OCI-LY1 (cell line): ENCODE measurements at regions not wholly inside any gene's neighbourhood (a gene's known extent, or its start where the extent isn't known, plus 50 kb on each side); places are given as distances from the start of the nearest gene placed in this dataset.

Experiments used
- H2AFZ ChIP-seq: fragments of 200-600 bp; sonication (generic), shearing (Covaris generic); 2 replicates; pipeline ENCODE4 v1.6.0; 2014; ENCODE audit warnings: antibody characterized with exemption, mild to moderate bottlenecking, low read length
- H3F3A ChIP-seq: fragments of 200-600 bp; sonication (generic), shearing (Covaris generic); 2 replicates; pipeline ENCODE4 v1.6.0; 2014; ENCODE audit warnings: mild to moderate bottlenecking, antibody characterized with exemption, low read length, moderate library complexity; ENCODE audit not compliant: insufficient read depth
- H3K27ac ChIP-seq: fragments of 200-600 bp; sonication (generic); 2 replicates; pipeline ENCODE4 v1.5.1; 2014; ENCODE audit warnings: low read length, mixed run types, mild to moderate bottlenecking, low read depth; ENCODE audit not compliant: poor library complexity, severe bottlenecking
- H3K27me3 ChIP-seq: fragments of 200-600 bp; sonication (generic); 2 replicates; pipeline ENCODE4 v1.6.0; 2014; ENCODE audit warnings: antibody characterized with exemption, mild to moderate bottlenecking, low read length, moderate library complexity; ENCODE audit not compliant: insufficient read depth
- H3K36me3 ChIP-seq: fragments of 200-600 bp; sonication (generic); 2 replicates; pipeline ENCODE4 v1.6.1; 2014; ENCODE audit warnings: mild to moderate bottlenecking, antibody characterized with exemption, low read length, moderate library complexity, mixed read lengths; ENCODE audit not compliant: insufficient read depth
- H3K4me1 ChIP-seq: fragments of 200-600 bp; sonication (generic); 2 replicates; pipeline ENCODE4 v1.5.1; 2014; ENCODE audit warnings: mild to moderate bottlenecking, low read length, moderate library complexity; ENCODE audit not compliant: insufficient read depth, severe bottlenecking
- H3K4me2 ChIP-seq: fragments of 200-600 bp; sonication (generic), shearing (Covaris generic); 2 replicates; pipeline ENCODE4 v1.6.1; 2014; ENCODE audit warnings: low read length
- H3K4me3 ChIP-seq: fragments of 200-600 bp; sonication (generic); 2 replicates; pipeline ENCODE4 v1.5.1; 2014; ENCODE audit warnings: low read length, low read depth, mild to moderate bottlenecking, mixed read lengths; ENCODE audit not compliant: poor library complexity, severe bottlenecking
- H3K79me2 ChIP-seq: fragments of 200-600 bp; shearing (Covaris generic); 2 replicates; pipeline ENCODE4 v1.6.1; 2016; ENCODE audit warnings: mixed run types, low read length, mixed read lengths; ENCODE audit not compliant: insufficient read depth
- H3K9ac ChIP-seq: fragments of 200-600 bp; sonication (generic), shearing (Covaris generic); 2 replicates; pipeline ENCODE4 v1.6.1; 2014; ENCODE audit warnings: mild to moderate bottlenecking, low read length, mixed read lengths
- H3K9me2 ChIP-seq: fragments of 200-600 bp; sonication (generic), shearing (Covaris generic); 2 replicates; pipeline ENCODE4 v1.6.1; 2014; ENCODE audit warnings: low read depth, mild to moderate bottlenecking, low read length, mixed read lengths
- H3K9me3 ChIP-seq: fragments of 200-600 bp; shearing (Covaris generic); 2 replicates; pipeline ENCODE4 v1.6.1; 2014; ENCODE audit warnings: low read length, mixed read lengths
- H4K20me1 ChIP-seq: fragments of 200-600 bp; sonication (generic), shearing (Covaris generic); 2 replicates; pipeline ENCODE4 v1.6.0; 2016; ENCODE audit warnings: mild to moderate bottlenecking, low read length; ENCODE audit not compliant: insufficient read depth
- CTCF ChIP-seq: fragments of 200-600 bp; sonication (generic), shearing (Covaris generic); IDR thresholded peaks from 2 replicates; pipeline ENCODE4 v1.5.1; 2017; ENCODE audit warnings: mild to moderate bottlenecking, antibody characterized with exemption, low read length, moderate library complexity, mixed read lengths
- EZH2 ChIP-seq: fragments of 200-600 bp; sonication (generic), shearing (Covaris generic); IDR thresholded peaks from 2 replicates; pipeline ENCODE4 v1.8.0; 2017; ENCODE audit warnings: borderline replicate concordance, mixed run types, mild to moderate bottlenecking, antibody characterized with exemption, low read length, moderate library complexity, mixed read lengths

- Histone ChIP-seq H3K9me3 (no peaks in the 10 kb centered on the region), H3K27ac (no peak overlapping the region), H4K20me1 (no peaks in the 10 kb centered on the region), H3K4me2 (no peak overlapping the region), H3K4me3 (no peak overlapping the region), H3K4me1 (no peaks in the 10 kb centered on the region), H3F3A (no peaks in the 10 kb centered on the region), H3K79me2 (no peaks in the 10 kb centered on the region), H3K9ac (no peak overlapping the region), H3K36me3 (no peaks in the 10 kb centered on the region), H3K9me2 (no peaks in the 10 kb centered on the region), H2AFZ (no peak overlapping the region), H3K27me3 (peaks cover 5% of the 10 kb centered on the region; the same call in 1 of the 2 replicates)
- TF ChIP-seq EZH2 (no peak), CTCF (no peak)
Measured at GRCh38 chr22:48333816-48334735, 1493.6 kb downstream of the BRD1 start.

- no peak for TF ChIP-seq CTCF
- TF ChIP-seq EZH2, result no peak
- Histone ChIP-seq H3K9me2 (no peaks in the 10 kb centered on the region), H3K4me1 (no peaks in the 10 kb centered on the region), H3K9ac (no peak overlapping the region), H3K36me3 (no peaks in the 10 kb centered on the region), H2AFZ (no peak overlapping the region), H3K9me3 (no peaks in the 10 kb centered on the region), H3F3A (no peaks in the 10 kb centered on the region), H3K4me2 (no peak overlapping the region), H3K27ac (no peak overlapping the region), H3K4me3 (no peak overlapping the region), H3K27me3 (peaks cover 5% of the 10 kb centered on the region; the same call in 1 of the 2 replicates), H4K20me1 (no peaks in the 10 kb centered on the region), H3K79me2 (no peaks in the 10 kb centered on the region)
Measured at GRCh38 chr22:48333323-48333763, 1494.3 kb downstream of the BRD1 start.

- no peaks in the 10 kb centered on the region for H4K20me1 ChIP-seq
Measured at GRCh38 chr22:48332438-48333322, 1495.0 kb downstream of the BRD1 start.

More at GRCh38 chr22:48332438-48333322, 1495.0 kb downstream of the BRD1 start:
- Histone ChIP-seq H3K79me2 (no peaks in the 10 kb centered on the region), H3K4me1 (no peaks in the 10 kb centered on the region), H3K36me3 (no peaks in the 10 kb centered on the region), H3K4me3 (no peak overlapping the region), H3K27me3 (peaks cover 5% of the 10 kb centered on the region; the same call in 1 of the 2 replicates), H3K9ac (no peak overlapping the region), H3K9me3 (no peaks in the 10 kb centered on the region), H3K9me2 (no peaks in the 10 kb centered on the region), H2AFZ (no peak overlapping the region), H3K4me2 (no peak overlapping the region), H3F3A (no peaks in the 10 kb centered on the region), H3K27ac (no peak overlapping the region)
- TF ChIP-seq CTCF, result no peak
